MG63 (cell line): ENCODE measurements at regions not wholly inside any gene's neighbourhood (a gene's known extent, or its start where the extent isn't known, plus 50 kb on each side); places are given as distances from the start of the nearest gene placed in this dataset.

ENCODE experiments used
- DNase-seq: peaks from one replicate; pipeline ENCODE4 v3.0.0-alpha.2; 2020
- H3K27me3 ChIP-seq: fragments of 250-450 bp; sonication (Bioruptor Pico); 2 replicates; pipeline ENCODE4 v1.5.1; 2020; ENCODE audit warnings: mild to moderate bottlenecking, moderate library complexity
- H3K36me3 ChIP-seq: fragments of 250-450 bp; sonication (Bioruptor Pico); 2 replicates; pipeline ENCODE4 v1.5.1; 2020; ENCODE audit warnings: mild to moderate bottlenecking, moderate library complexity
- H3K4me3 ChIP-seq: fragments of 250-450 bp; sonication (Bioruptor Pico); 2 replicates; pipeline ENCODE4 v1.5.1; 2020; ENCODE audit warnings: mild to moderate bottlenecking, moderate library complexity
- H3K9me3 ChIP-seq: fragments of 250-450 bp; sonication (Bioruptor Pico); 2 replicates; pipeline ENCODE4 v1.5.1; 2020; ENCODE audit warnings: mild to moderate bottlenecking, moderate library complexity

- Histone ChIP-seq H3K36me3 (no peaks in the 10 kb centered on the region), H3K9me3 (no peaks in the 10 kb centered on the region; the same call in 1 of the 2 replicates), H3K27me3 (no peaks in the 10 kb centered on the region), H3K4me3 (no peak overlapping the region)
- no peak for DNase-seq
These were observed 337.8 kb downstream of the HLX start for GRCh38 chr1:221217029-221217428.

- Histone ChIP-seq H3K9me3 (peaks cover 18% of the 10 kb centered on the region), H3K36me3 (no peaks in the 10 kb centered on the region), H3K4me3 (no peak overlapping the region), H3K27me3 (no peaks in the 10 kb centered on the region)
- DNase-seq = no peak
These were observed 344.0 kb downstream of the HLX start for GRCh38 chr1:221223281-221223680.

GRCh38 chr1:221227460-221227859 is 348.2 kb downstream of the HLX start:
- no peak for DNase-seq
- H3K9me3 ChIP-seq = peaks cover 15% of the 10 kb centered on the region
- no peaks in the 10 kb centered on the region for H3K27me3 ChIP-seq
- no peaks in the 10 kb centered on the region for H3K36me3 ChIP-seq
- H3K4me3 ChIP-seq = no peak overlapping the region

GRCh38 chr1:221227872-221228337 is 348.7 kb downstream of the HLX start:
- DNase-seq = no peak
- Histone ChIP-seq H3K9me3 (peaks cover 12% of the 10 kb centered on the region), H3K27me3 (no peaks in the 10 kb centered on the region), H3K36me3 (no peaks in the 10 kb centered on the region), H3K4me3 (no peak overlapping the region)

- Histone ChIP-seq H3K4me3 (no peak overlapping the region), H3K27me3 (no peaks in the 10 kb centered on the region), H3K9me3 (peaks cover 6% of the 10 kb centered on the region; the same call in 1 of the 2 replicates), H3K36me3 (no peaks in the 10 kb centered on the region)
- no peak for DNase-seq
These were observed 349.4 kb downstream of the HLX start for GRCh38 chr1:221228594-221228993.

GRCh38 chr1:221230605-221231004 is 351.4 kb downstream of the HLX start:
- Histone ChIP-seq H3K9me3 (no peaks in the 10 kb centered on the region; the same call in 1 of the 2 replicates), H3K27me3 (no peaks in the 10 kb centered on the region)
- peak; percentile 73 for DNase-seq

GRCh38 chr1:221234791-221235190 is 355.5 kb downstream of the HLX start:
- H3K9me3 ChIP-seq = no peaks in the 10 kb centered on the region; the same call in 1 of the 2 replicates
- H3K36me3 ChIP-seq = no peaks in the 10 kb centered on the region
- no peak overlapping the region for H3K4me3 ChIP-seq
- H3K27me3 ChIP-seq = no peaks in the 10 kb centered on the region
- DNase-seq = no peak

More at GRCh38 chr1:221230605-221231004, 351.4 kb downstream of the HLX start:
- no peak overlapping the region for H3K4me3 ChIP-seq
- H3K36me3 ChIP-seq = no peaks in the 10 kb centered on the region

- DNase-seq = no peak
- H3K4me3 ChIP-seq = no peak overlapping the region
- H3K9me3 ChIP-seq = no peaks in the 10 kb centered on the region; the same call in 1 of the 2 replicates
- H3K36me3 ChIP-seq = no peaks in the 10 kb centered on the region
- H3K27me3 ChIP-seq = no peaks in the 10 kb centered on the region
These were observed 358.3 kb downstream of the HLX start for GRCh38 chr1:221237587-221237986.

GRCh38 chr1:221239181-221239580 is 359.9 kb downstream of the HLX start:
- no peak for DNase-seq
- H3K4me3 ChIP-seq = no peak overlapping the region
- H3K36me3 ChIP-seq = no peaks in the 10 kb centered on the region

GRCh38 chr1:221239792-221240191 is 360.5 kb downstream of the HLX start:
- H3K4me3 ChIP-seq = no peak overlapping the region
- H3K27me3 ChIP-seq = no peaks in the 10 kb centered on the region
- H3K36me3 ChIP-seq = no peaks in the 10 kb centered on the region
- DNase-seq = no peak
- no peaks in the 10 kb centered on the region for H3K9me3 ChIP-seq

More at GRCh38 chr1:221239181-221239580, 359.9 kb downstream of the HLX start:
- no peaks in the 10 kb centered on the region; the same call in 1 of the 2 replicates for H3K9me3 ChIP-seq
- no peaks in the 10 kb centered on the region for H3K27me3 ChIP-seq

GRCh38 chr1:221240690-221241089 is 361.4 kb downstream of the HLX start:
- DNase-seq = no peak

GRCh38 chr1:221241157-221241556 is 361.9 kb downstream of the HLX start:
- H3K27me3 ChIP-seq = no peaks in the 10 kb centered on the region
- H3K4me3 ChIP-seq = no peak overlapping the region
- no peaks in the 10 kb centered on the region for H3K36me3 ChIP-seq
- no peak for DNase-seq
- H3K9me3 ChIP-seq = no peaks in the 10 kb centered on the region

More at GRCh38 chr1:221240690-221241089, 361.4 kb downstream of the HLX start:
- H3K36me3 ChIP-seq = no peaks in the 10 kb centered on the region
- H3K27me3 ChIP-seq = no peaks in the 10 kb centered on the region
- no peak overlapping the region for H3K4me3 ChIP-seq
- H3K9me3 ChIP-seq = no peaks in the 10 kb centered on the region

- no peaks in the 10 kb centered on the region for H3K27me3 ChIP-seq
- no peak for DNase-seq
- no peak overlapping the region for H3K4me3 ChIP-seq
- no peaks in the 10 kb centered on the region for H3K36me3 ChIP-seq
- no peaks in the 10 kb centered on the region for H3K9me3 ChIP-seq
These were observed 362.3 kb downstream of the HLX start for GRCh38 chr1:221241592-221241991.

GRCh38 chr1:221246067-221246466 is 366.8 kb downstream of the HLX start:
- Histone ChIP-seq H3K9me3 (no peaks in the 10 kb centered on the region), H3K27me3 (no peaks in the 10 kb centered on the region), H3K36me3 (no peaks in the 10 kb centered on the region), H3K4me3 (no peak overlapping the region)
- no peak for DNase-seq

- no peak for DNase-seq
- H3K36me3 ChIP-seq = no peaks in the 10 kb centered on the region
- no peaks in the 10 kb centered on the region for H3K9me3 ChIP-seq
- H3K4me3 ChIP-seq = no peak overlapping the region
- no peaks in the 10 kb centered on the region for H3K27me3 ChIP-seq
These were observed 367.6 kb downstream of the HLX start for GRCh38 chr1:221246628-221247415.

GRCh38 chr1:221251580-221251979 is 372.3 kb downstream of the HLX start:
- Histone ChIP-seq H3K27me3 (no peaks in the 10 kb centered on the region), H3K4me3 (no peak overlapping the region), H3K9me3 (no peaks in the 10 kb centered on the region; the same call in none of the 2 replicates), H3K36me3 (no peaks in the 10 kb centered on the region)
- DNase-seq = no peak

GRCh38 chr1:221254813-221255212 is 375.6 kb downstream of the HLX start:
- Histone ChIP-seq H3K27me3 (no peaks in the 10 kb centered on the region), H3K36me3 (no peaks in the 10 kb centered on the region), H3K9me3 (no peaks in the 10 kb centered on the region; the same call in none of the 2 replicates), H3K4me3 (no peak overlapping the region)
- no peak for DNase-seq

GRCh38 chr1:221256773-221257172 is 377.5 kb downstream of the HLX start:
- DNase-seq = no peak
- H3K4me3 ChIP-seq = no peak overlapping the region
- no peaks in the 10 kb centered on the region for H3K27me3 ChIP-seq

More at GRCh38 chr1:221256773-221257172, 377.5 kb downstream of the HLX start:
- Histone ChIP-seq H3K36me3 (no peaks in the 10 kb centered on the region), H3K9me3 (no peaks in the 10 kb centered on the region; the same call in none of the 2 replicates)
